B cell (primary cell): ENCODE measurements at regions not wholly inside any gene's neighbourhood (a gene's known extent, or its start where the extent isn't known, plus 50 kb on each side); places are given as distances from the start of the nearest gene placed in this dataset.

Experiments
- ATAC-seq: fragments of 200-7000 bp; cut with Tn5 transposase; one replicate; pipeline ENCODE4 v1.10.0; 2021; ENCODE audit warnings: low read depth, mild to moderate bottlenecking, moderate number of reproducible peaks, moderate library complexity
- CTCF ChIA-PET: fragments of 350-600 bp; sonication (Branson Sonifier 250); formaldehyde crosslinking; loops from one replicate; lab custom pipeline; 2021; ENCODE audit warnings: antibody characterized with exemption, inconsistent platforms; lab: Charles Lee
- POLR2A ChIA-PET: fragments of 350-600 bp; sonication (Branson Sonifier 250); formaldehyde crosslinking; loops from one replicate; lab custom pipeline; 2021; ENCODE audit warnings: antibody characterized with exemption; lab: Charles Lee
- DNase-seq: peaks from one replicate; pipeline ENCODE4 v3.0.0; 2013
- H2AFZ ChIP-seq: 2 replicates; pipeline ENCODE4 v1.6.1; 2012; ENCODE audit warnings: mild to moderate bottlenecking, low read depth, low read length; ENCODE audit not compliant: insufficient read depth, poor library complexity, severe bottlenecking
- H3K27ac ChIP-seq, 2 donors: 1 replicate in 1 of 2; 2 replicates in 1 of 2; pipeline ENCODE4 v1.5.1; 2012 to 2013; ENCODE audit warnings: low read length in 2 of 2, mild to moderate bottlenecking in 2 of 2, moderate library complexity in 1 of 2
- H3K27me3 ChIP-seq, 4 experiments: fragments of 200-600 bp in 1 of 4; sonication (generic) in 1 of 4; replicated peaks in 1 of 4; 1 replicate in 2 of 4; 2 replicates in 2 of 4; pipeline versions ENCODE4 v1.6.1 to v1.7.0; 2013 to 2016; ENCODE audit warnings: low read length in 3 of 4, mild to moderate bottlenecking in 2 of 4, mixed read lengths in 1 of 4, moderate library complexity in 1 of 4; ENCODE audit not compliant: insufficient read depth in 4 of 4, control insufficient read depth in 3 of 4; ENCODE audit errors: control extremely low read depth in 1 of 4
- H3K36me3 ChIP-seq, 2 experiments: replicated peaks in 1 of 2; 1 replicate in 1 of 2; 2 replicates in 1 of 2; pipeline versions ENCODE4 v1.6.1 to v1.7.1; 2013; ENCODE audit warnings: low read length in 1 of 2; ENCODE audit not compliant: insufficient read depth in 2 of 2, control insufficient read depth in 1 of 2; ENCODE audit errors: control extremely low read depth in 1 of 2, extremely low read depth in 1 of 2
- H3K4me1 ChIP-seq, 2 donors: fragments of 200-600 bp in 1 of 2; sonication (generic) in 1 of 2; 1 replicate in 1 of 2; 2 replicates in 1 of 2; pipeline versions ENCODE4 v1.5.1 to v1.6.1; 2013 to 2017; ENCODE audit warnings: low read length in 2 of 2; ENCODE audit not compliant: control insufficient read depth in 2 of 2, insufficient read depth in 2 of 2
- H3K4me2 ChIP-seq: replicated peaks from 2 replicates; pipeline ENCODE3; 2012; ENCODE audit warnings: mild to moderate bottlenecking, low read depth, low read length; ENCODE audit not compliant: poor library complexity, severe bottlenecking
- H3K4me3 ChIP-seq, 5 experiments: fragments of 200-600 bp in 1 of 5; sonication (generic) in 1 of 5; 1 replicate in 3 of 5; 2 replicates in 2 of 5; pipeline versions ENCODE4 v1.5.1 to v1.7.0; 2011 to 2016; ENCODE audit warnings: low read length in 4 of 5, mild to moderate bottlenecking in 4 of 5, low read depth in 2 of 5, control low read depth in 1 of 5, moderate library complexity in 1 of 5; ENCODE audit not compliant: insufficient read depth in 1 of 5; ENCODE audit errors: control extremely low read depth in 1 of 5, extremely low read depth in 1 of 5
- H3K79me2 ChIP-seq: fragments of 200-600 bp; sonication (generic); one replicate; pipeline ENCODE4 v1.6.0; 2016; ENCODE audit warnings: low read length; ENCODE audit not compliant: control insufficient read depth, insufficient read depth
- H3K9ac ChIP-seq: fragments of 200-600 bp; sonication (generic); 2 replicates; pipeline ENCODE4 v1.6.1; 2017; ENCODE audit warnings: mild to moderate bottlenecking, low read length, moderate library complexity
- H3K9me3 ChIP-seq, 3 donors: one replicate each; pipeline versions ENCODE4 v1.6.1 to v1.7.1; 2013; ENCODE audit warnings: low read length in 2 of 3; ENCODE audit not compliant: control insufficient read depth in 2 of 3, insufficient read depth in 1 of 3; ENCODE audit errors: control extremely low read depth in 1 of 3
- H4K20me1 ChIP-seq: 2 replicates; pipeline ENCODE4 v1.6.0; 2012; ENCODE audit warnings: mild to moderate bottlenecking, low read length; ENCODE audit not compliant: insufficient read depth, control insufficient read depth, poor library complexity, severe bottlenecking
- H3K27ac Mint-ChIP-seq: one replicate; pipeline ENCODE4 v1.8.0; 2021; ENCODE audit warnings: mixed read lengths
- H3K27me3 Mint-ChIP-seq: one replicate; pipeline ENCODE4 v1.8.0; 2021; ENCODE audit warnings: mixed read lengths
- H3K4me1 Mint-ChIP-seq: one replicate; pipeline ENCODE4 v1.8.0; 2021; ENCODE audit warnings: mixed read lengths
- H3K4me3 Mint-ChIP-seq: one replicate; pipeline ENCODE4 v1.8.0; 2021; ENCODE audit warnings: mixed read lengths
- H3K9me3 Mint-ChIP-seq: one replicate; pipeline ENCODE4 v1.8.0; 2022; ENCODE audit warnings: mixed read lengths; ENCODE audit not compliant: insufficient read depth
- EZH2 ChIP-seq: IDR thresholded peaks from 2 replicates; pipeline ENCODE4 v1.6.1; 2012; ENCODE audit warnings: borderline replicate concordance, low read depth, mild to moderate bottlenecking, moderate library complexity, low read length; ENCODE audit not compliant: insufficient read depth, poor library complexity, severe bottlenecking
- WGBS: methylation state at CpG from one replicate; pipeline ENCODE4 v1.1.5; 2013; ENCODE audit warnings: missing lambda C conversion rate; ENCODE audit not compliant: insufficient coverage; 5-methylcytosine and 5-hydroxymethylcytosine counted together
- intact Hi-C: fragments of 100-400 bp; cut with micrococcal nuclease; formaldehyde crosslinking; loops from one replicate; pipeline ENCODE4 v1.10.0; 2022
- TF ChIP-seq, protein P1 (sequence below): fragments of 200-600 bp; IDR thresholded peaks from one replicate; pipeline ENCODE4 v1.8.0; 2022; ENCODE audit warnings: antibody characterized with exemption, mild to moderate bottlenecking

DNA sequence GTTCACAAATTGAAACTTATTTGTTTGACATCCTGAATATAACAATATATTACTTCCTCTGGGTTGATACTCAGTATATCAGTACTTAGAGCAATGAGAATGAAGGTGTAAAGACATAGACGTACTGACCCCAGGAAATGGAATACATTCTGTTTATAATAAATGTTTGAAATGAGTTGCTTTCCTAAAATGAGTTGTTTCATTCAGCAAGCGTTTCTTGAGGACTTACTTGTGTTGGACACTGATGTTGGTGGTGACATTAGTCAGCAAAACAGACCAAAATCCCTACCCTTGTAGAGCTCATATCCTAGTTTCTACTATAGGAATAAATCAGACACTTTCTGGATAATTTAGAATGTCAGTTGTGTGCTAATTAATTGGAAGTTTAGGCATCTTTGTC is 184.3 kb downstream of the ZDHHC21 start:
- ChIA-PET CTCF (no interaction called here), POLR2A (no interaction called here)
- Histone ChIP-seq H3K4me2 (no peak overlapping the region), H3K36me3 (no peaks in the 10 kb centered on the region), H4K20me1 (no peaks in the 10 kb centered on the region), H3K9ac (no peak overlapping the region), H2AFZ (no peak overlapping the region), H3K27me3 (no peaks in the 10 kb centered on the region), H3K79me2 (no peaks in the 10 kb centered on the region), H3K4me1 (no peaks in the 10 kb centered on the region), H3K9me3 (peaks cover 0 to 4% (median 0%) of the 10 kb centered on the region in 3 donors), H3K4me3 (no peak overlapping the region), H3K27ac (no peak overlapping the region)
- Mint-ChIP-seq H3K27ac (no peak overlapping the region), H3K4me1 (no peaks in the 10 kb centered on the region), H3K9me3 (no peaks in the 10 kb centered on the region), H3K4me3 (no peak overlapping the region), H3K27me3 (peaks cover 16% of the 10 kb centered on the region)
- no peak for DNase-seq
- ATAC-seq, result no peak
- intact Hi-C loops, result no loop called here
- WGBS, result no CpG with 5 or more reads among the region's 2 CpGs
- TF ChIP-seq, protein P1, sequence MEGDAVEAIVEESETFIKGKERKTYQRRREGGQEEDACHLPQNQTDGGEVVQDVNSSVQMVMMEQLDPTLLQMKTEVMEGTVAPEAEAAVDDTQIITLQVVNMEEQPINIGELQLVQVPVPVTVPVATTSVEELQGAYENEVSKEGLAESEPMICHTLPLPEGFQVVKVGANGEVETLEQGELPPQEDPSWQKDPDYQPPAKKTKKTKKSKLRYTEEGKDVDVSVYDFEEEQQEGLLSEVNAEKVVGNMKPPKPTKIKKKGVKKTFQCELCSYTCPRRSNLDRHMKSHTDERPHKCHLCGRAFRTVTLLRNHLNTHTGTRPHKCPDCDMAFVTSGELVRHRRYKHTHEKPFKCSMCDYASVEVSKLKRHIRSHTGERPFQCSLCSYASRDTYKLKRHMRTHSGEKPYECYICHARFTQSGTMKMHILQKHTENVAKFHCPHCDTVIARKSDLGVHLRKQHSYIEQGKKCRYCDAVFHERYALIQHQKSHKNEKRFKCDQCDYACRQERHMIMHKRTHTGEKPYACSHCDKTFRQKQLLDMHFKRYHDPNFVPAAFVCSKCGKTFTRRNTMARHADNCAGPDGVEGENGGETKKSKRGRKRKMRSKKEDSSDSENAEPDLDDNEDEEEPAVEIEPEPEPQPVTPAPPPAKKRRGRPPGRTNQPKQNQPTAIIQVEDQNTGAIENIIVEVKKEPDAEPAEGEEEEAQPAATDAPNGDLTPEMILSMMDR, result no peak
- no peak for TF ChIP-seq EZH2

DNA sequence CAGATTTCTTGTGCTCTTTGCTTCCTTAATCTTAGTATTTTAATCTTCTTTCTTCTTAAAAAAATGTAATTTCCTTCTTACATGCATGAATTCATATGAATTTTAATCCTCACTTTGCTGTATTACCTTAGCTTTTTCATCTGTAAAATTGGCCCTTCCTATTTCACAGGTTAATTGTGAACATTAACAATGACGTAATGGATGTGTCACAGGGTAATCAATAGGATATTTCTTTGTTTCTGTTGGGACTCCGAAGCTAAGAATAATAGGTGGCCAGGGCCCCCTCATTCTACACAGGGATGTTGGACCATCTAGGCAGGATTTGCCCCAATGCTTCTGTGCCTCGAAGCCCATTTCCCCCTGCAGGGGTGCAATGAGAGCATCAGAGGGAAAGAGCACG is 187.4 kb upstream of the NFIB start:
- no peak for TF ChIP-seq EZH2
- TF ChIP-seq, protein P1, result no peak
- Histone ChIP-seq H2AFZ (no peak overlapping the region), H3K4me1 (no peaks in the 10 kb centered on the region), H3K4me2 (no peak overlapping the region), H3K27ac (no peak overlapping the region), H3K27me3 (no peaks in the 10 kb centered on the region), H3K9ac (no peak overlapping the region), H4K20me1 (no peaks in the 10 kb centered on the region), H3K9me3 (peaks cover 0 to 4% (median 0%) of the 10 kb centered on the region in 3 donors), H3K36me3 (no peaks in the 10 kb centered on the region), H3K79me2 (no peaks in the 10 kb centered on the region), H3K4me3 (no peak overlapping the region)
- POLR2A ChIA-PET, result no interaction called here
- WGBS, result no CpG with 5 or more reads among the region's 4 CpGs
- no peak for ATAC-seq
- no peaks in the 10 kb centered on the region for H3K9me3 Mint-ChIP-seq
- H3K4me3 Mint-ChIP-seq, result no peak overlapping the region
- H3K27ac Mint-ChIP-seq, result no peak overlapping the region
- H3K4me1 Mint-ChIP-seq, result no peaks in the 10 kb centered on the region
- peaks cover 3% of the 10 kb centered on the region for H3K27me3 Mint-ChIP-seq
- no peak for DNase-seq
- CTCF ChIA-PET, result no interaction called here
- intact Hi-C loops, result no loop called here
